ENCODE measurements at regions not wholly inside any gene's neighbourhood (a gene's known extent, or its start where the extent isn't known, plus 50 kb on each side); places are given as distances from the start of the nearest gene placed in this dataset.
A peak's percentile ranks its signal among the peaks of the same experiment; 100 is the strongest.

GRCh38 chr5:39570403-39571027 is 145.7 kb upstream of the DAB2 start:
- H3K36me3 ChIP-seq (ENCODE audit: low read depth): no peaks in the 10 kb centered on the region
- TF ChIP-seq CTCF (IDR thresholded peaks at IDR 0.05): peak; percentile 18
- peak; percentile 66 for ATAC-seq
- no peak for DNase-seq
- no peaks in the 10 kb centered on the region for H3K4me1 ChIP-seq (ENCODE audit: low read depth)
- H3K4me3 ChIP-seq: no peak overlapping the region
- H3K9me3 ChIP-seq: no peaks in the 10 kb centered on the region
- intact Hi-C loops (cut with DNase I, micrococcal nuclease): loop anchor here in 1 of 2 donors (10.0 kb wide), 2 partner anchors 196 to 374 kb away; no protein-coding TSS in a partner anchor

GRCh38 chr5:39569857-39570256 is 145.1 kb upstream of the DAB2 start:
- intact Hi-C loops (cut with DNase I, micrococcal nuclease): loop anchor here in 1 of 2 donors (10.0 kb wide), 2 partner anchors 195 to 375 kb away; no protein-coding TSS in a partner anchor
- TF ChIP-seq CTCF (IDR thresholded peaks at IDR 0.05): no peak
- no peaks in the 10 kb centered on the region for H3K4me1 ChIP-seq (ENCODE audit: low read depth)
- no peaks in the 10 kb centered on the region for H3K36me3 ChIP-seq (ENCODE audit: low read depth)
- no peak overlapping the region for H3K4me3 ChIP-seq
- peak; percentile 17 for ATAC-seq
- DNase-seq: no peak
- no peaks in the 10 kb centered on the region for H3K9me3 ChIP-seq

GRCh38 chr5:39566891-39567290 is 142.1 kb upstream of the DAB2 start:
- intact Hi-C loops (cut with DNase I, micrococcal nuclease): no loop called here
- Histone ChIP-seq H3K9me3 (no peaks in the 10 kb centered on the region), H3K36me3 (ENCODE audit: low read depth) (no peaks in the 10 kb centered on the region), H3K4me1 (ENCODE audit: low read depth) (no peaks in the 10 kb centered on the region), H3K4me3 (no peak overlapping the region)
- DNase-seq: no peak
- TF ChIP-seq CTCF (IDR thresholded peaks at IDR 0.05): no peak
- no peak for ATAC-seq

- Histone ChIP-seq H3K9me3 (no peaks in the 10 kb centered on the region), H3K4me3 (no peak overlapping the region), H3K4me1 (ENCODE audit: low read depth) (no peaks in the 10 kb centered on the region), H3K36me3 (ENCODE audit: low read depth) (no peaks in the 10 kb centered on the region)
- no peak for ATAC-seq
- no peak for TF ChIP-seq CTCF (IDR thresholded peaks at IDR 0.05)
- DNase-seq: no peak
- intact Hi-C loops (cut with DNase I, micrococcal nuclease): no loop called here
These were observed 141.2 kb upstream of the DAB2 start for GRCh38 chr5:39566029-39566428.

- ATAC-seq: no peak
- intact Hi-C loops (cut with DNase I, micrococcal nuclease): no loop called here
- Histone ChIP-seq H3K36me3 (ENCODE audit: low read depth) (no peaks in the 10 kb centered on the region), H3K4me3 (no peak overlapping the region), H3K4me1 (ENCODE audit: low read depth) (no peaks in the 10 kb centered on the region), H3K9me3 (no peaks in the 10 kb centered on the region)
- TF ChIP-seq CTCF (IDR thresholded peaks at IDR 0.05): no peak
- no peak for DNase-seq
These were observed 136.6 kb upstream of the DAB2 start for GRCh38 chr5:39561421-39561820.

- DNase-seq (no peak), ATAC-seq (no peak)
- Histone ChIP-seq H3K9me3 (no peaks in the 10 kb centered on the region), H3K36me3 (ENCODE audit: low read depth) (no peaks in the 10 kb centered on the region), H3K4me3 (no peak overlapping the region), H3K4me1 (ENCODE audit: low read depth) (no peaks in the 10 kb centered on the region)
- intact Hi-C loops (cut with DNase I, micrococcal nuclease): no loop called here
- TF ChIP-seq CTCF (IDR thresholded peaks at IDR 0.05): no peak
These were observed 135.9 kb upstream of the DAB2 start for GRCh38 chr5:39560726-39561125.
